GM12891 (cell line): ENCODE measurements at regions not wholly inside any gene's neighbourhood (a gene's known extent, or its start where the extent isn't known, plus 50 kb on each side); places are given as distances from the start of the nearest gene placed in this dataset.

Experiments used
- PAX5 ChIP-seq: IDR thresholded peaks from 2 replicates; pipeline ENCODE4 v1.6.1; 2011; ENCODE audit warnings: low read length, moderate library complexity, mild to moderate bottlenecking; ENCODE audit not compliant: insufficient read depth, severe bottlenecking
- POLR2A ChIP-seq: IDR thresholded peaks from 2 replicates; pipeline ENCODE4 v1.6.1; 2011; ENCODE audit warnings: low read depth, low read length, control low read depth
- POLR2AphosphoS5 ChIP-seq: IDR thresholded peaks from 2 replicates; pipeline ENCODE4 v1.6.1; 2011; ENCODE audit warnings: low read depth, low read length, control low read depth
- SPI1 ChIP-seq: IDR thresholded peaks from 2 replicates; pipeline ENCODE4 v1.6.1; 2011; ENCODE audit warnings: low read depth, low read length, control low read depth

DNA sequence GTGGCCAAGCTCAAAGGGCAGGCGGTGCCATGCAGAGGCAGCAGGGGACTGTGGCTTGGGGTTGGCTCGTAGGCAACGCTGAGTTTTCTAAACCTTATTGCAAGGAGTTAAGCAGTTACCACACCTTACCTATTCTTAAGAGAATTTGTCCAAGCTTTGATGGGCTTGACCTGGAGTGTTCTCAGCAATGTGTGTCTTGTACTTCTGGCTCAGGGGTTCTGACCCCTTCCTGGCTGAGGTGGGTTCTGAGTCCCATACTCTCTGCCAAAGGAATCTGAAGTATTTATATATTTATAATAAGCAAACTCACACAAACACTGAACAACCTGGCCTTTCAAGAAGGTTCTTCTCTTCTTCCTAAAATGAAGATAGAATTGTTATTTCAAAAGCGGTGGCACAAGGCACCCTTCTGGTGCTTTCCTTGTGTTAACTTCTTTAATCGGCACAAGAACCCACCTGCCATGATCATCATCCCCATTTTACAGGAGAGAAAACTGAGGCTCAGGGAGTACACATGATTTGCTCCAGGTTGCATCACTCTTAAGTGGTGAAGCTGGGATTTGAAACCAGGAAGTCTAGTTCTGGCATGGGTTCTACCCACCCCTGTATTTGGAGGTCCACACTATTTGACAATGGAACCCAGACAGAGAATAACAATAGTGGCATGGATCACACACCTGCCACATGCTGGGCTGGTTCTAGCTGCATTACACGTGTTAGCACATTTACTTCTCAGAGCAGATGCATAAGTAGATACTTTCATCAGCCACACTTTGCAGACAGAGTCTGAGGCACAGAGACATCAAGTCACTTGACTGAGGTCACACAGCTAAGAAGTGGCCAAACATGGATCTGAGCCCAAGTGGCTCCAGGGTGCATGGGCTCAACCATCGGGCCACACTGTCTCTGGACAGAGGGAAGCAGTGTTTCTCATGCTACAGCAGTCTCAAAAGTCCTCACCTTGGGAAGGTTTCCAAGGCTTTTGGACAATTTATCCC, 224.0 kb downstream of the AACS start:
- TF ChIP-seq POLR2AphosphoS5 (no peak), POLR2A (no peak), PAX5 (no peak), SPI1 (no peak)
